Lower lobe of right lung (tissue), 2 donors: ENCODE measurements at regions not wholly inside any gene's neighbourhood (a gene's known extent, or its start where the extent isn't known, plus 50 kb on each side); places are given as distances from the start of the nearest gene placed in this dataset.

ENCODE experiments used
- ATAC-seq, 2 donors: fragments of 200-7000 bp; cut with Tn5 transposase; one replicate each; pipeline ENCODE4 v1.9.1; 2020 to 2022; ENCODE audit warnings: mild to moderate bottlenecking in 2 of 2, moderate library complexity in 2 of 2
- DNase-seq: peaks from one replicate; pipeline ENCODE4 v3.0.0-alpha.2; 2020
- H3K27ac ChIP-seq: fragments of 200-600 bp; one replicate; pipeline ENCODE4 v1.8.0; 2022
- H3K27me3 ChIP-seq: fragments of 200-600 bp; one replicate; pipeline ENCODE4 v1.8.0; 2022; ENCODE audit warnings: low read depth
- H3K36me3 ChIP-seq: fragments of 200-600 bp; one replicate; pipeline ENCODE4 v1.8.0; 2022; ENCODE audit warnings: mild to moderate bottlenecking
- H3K4me1 ChIP-seq: fragments of 200-600 bp; one replicate; pipeline ENCODE4 v1.8.0; 2022
- H3K4me3 ChIP-seq: fragments of 200-600 bp; one replicate; pipeline ENCODE4 v1.8.0; 2022; ENCODE audit warnings: mild to moderate bottlenecking
- H3K9me3 ChIP-seq: fragments of 200-600 bp; one replicate; pipeline ENCODE4 v1.8.0; 2022
- intact Hi-C: fragments of 100-400 bp; cut with DNase I; formaldehyde crosslinking; loops from one replicate; pipeline ENCODE4 v1.11.0; 2022
- TF ChIP-seq, protein P1 (sequence below): fragments of 200-600 bp; IDR thresholded peaks from one replicate; pipeline ENCODE4 v1.8.0; 2022; ENCODE audit warnings: antibody characterized with exemption, mild to moderate bottlenecking
- donor health status: DM: no; HTN: yes; CAD: no; lungs with severe emphysema.

DNA sequence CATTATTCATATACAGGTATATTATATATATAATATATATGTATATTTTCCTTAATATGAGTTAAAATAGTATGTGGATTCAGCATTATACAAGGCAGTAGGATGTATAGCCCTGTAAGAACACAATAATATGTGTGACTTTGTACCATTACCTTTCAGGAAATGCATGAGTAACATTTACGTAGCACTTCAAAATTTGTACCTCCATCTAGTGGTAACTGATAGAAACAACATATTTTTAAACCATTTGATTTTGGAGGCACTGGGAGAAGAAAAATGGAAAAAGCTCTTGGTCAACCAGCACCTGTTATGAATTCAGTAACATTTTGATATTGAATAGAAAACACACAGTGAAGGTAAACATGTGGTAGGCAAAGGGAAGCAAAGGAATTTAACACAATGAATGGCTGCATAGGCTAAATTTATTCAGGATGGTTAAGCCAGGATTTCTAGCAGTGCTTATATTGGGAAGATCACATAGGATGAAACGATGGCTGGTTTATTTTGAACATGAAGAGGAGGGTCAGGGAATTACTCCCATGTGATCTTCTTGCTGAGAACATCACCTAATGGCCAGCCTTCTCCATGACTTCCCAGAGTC, 565.5 kb downstream of the CCDC85A start:
- intact Hi-C loops = no loop called here
- Histone ChIP-seq H3K9me3 (no peaks in the 10 kb centered on the region), H3K27me3 (no peaks in the 10 kb centered on the region), H3K4me3 (no peak overlapping the region), H3K4me1 (no peaks in the 10 kb centered on the region), H3K36me3 (no peaks in the 10 kb centered on the region), H3K27ac (no peak overlapping the region)
- DNase-seq (no peak), ATAC-seq (peak in 1 of 2 donors; percentile 55)
- TF ChIP-seq, protein P1, sequence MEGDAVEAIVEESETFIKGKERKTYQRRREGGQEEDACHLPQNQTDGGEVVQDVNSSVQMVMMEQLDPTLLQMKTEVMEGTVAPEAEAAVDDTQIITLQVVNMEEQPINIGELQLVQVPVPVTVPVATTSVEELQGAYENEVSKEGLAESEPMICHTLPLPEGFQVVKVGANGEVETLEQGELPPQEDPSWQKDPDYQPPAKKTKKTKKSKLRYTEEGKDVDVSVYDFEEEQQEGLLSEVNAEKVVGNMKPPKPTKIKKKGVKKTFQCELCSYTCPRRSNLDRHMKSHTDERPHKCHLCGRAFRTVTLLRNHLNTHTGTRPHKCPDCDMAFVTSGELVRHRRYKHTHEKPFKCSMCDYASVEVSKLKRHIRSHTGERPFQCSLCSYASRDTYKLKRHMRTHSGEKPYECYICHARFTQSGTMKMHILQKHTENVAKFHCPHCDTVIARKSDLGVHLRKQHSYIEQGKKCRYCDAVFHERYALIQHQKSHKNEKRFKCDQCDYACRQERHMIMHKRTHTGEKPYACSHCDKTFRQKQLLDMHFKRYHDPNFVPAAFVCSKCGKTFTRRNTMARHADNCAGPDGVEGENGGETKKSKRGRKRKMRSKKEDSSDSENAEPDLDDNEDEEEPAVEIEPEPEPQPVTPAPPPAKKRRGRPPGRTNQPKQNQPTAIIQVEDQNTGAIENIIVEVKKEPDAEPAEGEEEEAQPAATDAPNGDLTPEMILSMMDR = peak; percentile 45

DNA sequence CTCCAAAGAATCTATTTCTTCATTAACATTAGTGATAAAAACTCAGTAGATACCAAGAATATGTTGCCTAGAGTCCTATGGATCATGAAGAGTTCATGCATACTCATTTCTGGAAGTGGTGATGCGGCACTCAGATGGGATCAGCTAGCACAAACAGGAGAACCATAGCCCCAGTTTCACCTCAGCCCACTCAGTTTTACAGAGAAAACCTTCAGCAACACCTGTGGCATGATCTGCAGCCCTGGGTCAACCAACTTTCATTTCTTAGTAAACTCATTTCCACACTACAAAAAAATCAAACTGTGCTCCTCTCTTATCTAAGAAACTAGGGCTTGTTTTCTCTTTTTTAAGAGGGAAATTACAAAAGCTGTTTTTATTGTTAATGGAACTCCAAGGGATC, 569.4 kb downstream of the CCDC85A start:
- Histone ChIP-seq H3K9me3 (no peaks in the 10 kb centered on the region), H3K36me3 (no peaks in the 10 kb centered on the region), H3K4me1 (no peaks in the 10 kb centered on the region), H3K27me3 (no peaks in the 10 kb centered on the region), H3K27ac (no peak overlapping the region), H3K4me3 (no peak overlapping the region)
- intact Hi-C loops = no loop called here
- DNase-seq (no peak), ATAC-seq (no peak)
- TF ChIP-seq, protein P1 = no peak

DNA sequence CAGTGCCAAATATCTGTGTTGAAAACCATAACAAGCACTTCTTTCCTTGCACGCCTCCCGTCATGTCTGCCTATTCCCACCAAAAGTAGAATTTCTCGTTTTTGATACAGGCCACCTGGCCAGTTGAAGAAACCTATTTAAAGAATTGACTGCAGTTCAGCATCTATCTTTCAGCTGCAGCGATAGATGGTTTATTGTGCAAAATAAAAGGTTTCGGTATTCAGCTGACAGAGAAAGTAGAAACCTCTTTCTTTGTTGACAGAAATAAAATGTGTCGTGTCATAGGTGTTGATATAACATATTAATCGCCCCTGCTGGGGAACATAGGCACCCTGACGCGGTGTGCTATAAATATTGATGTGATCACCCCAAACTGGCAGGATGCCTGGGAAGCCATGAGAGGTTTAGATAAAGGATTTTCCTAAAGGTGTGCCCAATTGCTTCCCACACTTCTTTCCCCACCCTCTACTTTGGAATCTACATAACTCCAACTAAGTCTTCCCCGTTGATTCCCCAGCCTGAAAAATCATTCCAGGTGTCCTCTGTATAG, 570.4 kb downstream of the CCDC85A start:
- intact Hi-C loops = no loop called here
- Histone ChIP-seq H3K27me3 (no peaks in the 10 kb centered on the region), H3K4me1 (no peaks in the 10 kb centered on the region), H3K27ac (no peak overlapping the region), H3K36me3 (no peaks in the 10 kb centered on the region), H3K4me3 (no peak overlapping the region), H3K9me3 (no peaks in the 10 kb centered on the region)
- DNase-seq (no peak), ATAC-seq (no peak)
- TF ChIP-seq, protein P1 = no peak

DNA sequence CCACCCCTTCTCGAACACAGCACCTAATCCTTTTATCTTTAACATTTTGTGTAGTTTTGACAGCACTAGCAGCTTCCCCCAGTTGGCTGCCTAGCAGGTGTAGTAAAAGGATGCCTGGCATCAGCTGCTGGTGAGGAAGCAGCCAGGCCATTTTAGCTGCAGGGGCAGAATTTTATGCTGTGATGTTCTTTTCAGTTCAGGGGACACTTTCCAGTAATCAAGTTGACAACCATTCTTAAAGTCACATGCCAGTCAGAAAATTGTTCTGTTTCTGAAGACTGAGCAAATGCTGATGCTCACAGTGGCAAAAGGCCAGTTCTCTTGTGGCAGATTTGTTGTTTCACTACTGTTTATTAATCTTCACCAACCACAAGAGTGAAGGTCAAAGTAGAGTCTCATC, 570.8 kb downstream of the CCDC85A start:
- ATAC-seq (no peak), DNase-seq (no peak)
- no peaks in the 10 kb centered on the region for H3K36me3 ChIP-seq
- H3K27ac ChIP-seq = no peak overlapping the region
- intact Hi-C loops = no loop called here
- TF ChIP-seq, protein P1 = no peak
- no peaks in the 10 kb centered on the region for H3K4me1 ChIP-seq
- no peaks in the 10 kb centered on the region for H3K27me3 ChIP-seq
- H3K9me3 ChIP-seq = no peaks in the 10 kb centered on the region
- no peak overlapping the region for H3K4me3 ChIP-seq

DNA sequence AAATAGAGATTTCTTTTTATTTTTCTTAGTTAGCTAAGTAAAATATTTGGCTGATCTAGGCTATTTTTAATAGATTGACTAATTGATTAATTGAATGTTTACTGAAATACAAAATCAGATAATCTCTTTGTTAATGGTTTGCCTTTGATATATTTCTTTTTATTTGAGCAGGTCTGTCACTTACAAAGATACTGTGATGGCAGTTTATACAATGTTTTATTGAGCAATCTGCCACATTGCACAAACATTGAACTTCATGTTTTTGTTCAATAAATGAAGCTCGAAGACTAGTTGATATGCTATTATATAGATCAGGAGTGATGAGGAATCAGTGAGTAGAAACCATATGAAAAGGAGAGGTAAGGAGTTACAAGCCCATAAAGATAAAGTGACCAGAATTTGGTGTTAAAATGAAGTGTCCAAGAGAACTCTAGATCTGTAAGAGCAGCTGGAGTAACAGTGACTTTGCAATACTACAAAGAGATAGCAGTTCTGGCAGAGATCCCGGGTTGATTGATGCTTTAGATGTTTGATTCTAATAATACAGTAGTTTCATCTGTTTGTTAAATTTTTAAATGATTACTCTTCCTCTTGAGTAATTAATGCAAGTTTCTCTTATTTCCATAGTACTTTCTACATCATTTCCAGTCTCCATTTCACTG, 574.2 kb downstream of the CCDC85A start:
- Histone ChIP-seq H3K27me3 (no peaks in the 10 kb centered on the region), H3K36me3 (no peaks in the 10 kb centered on the region), H3K27ac (no peak overlapping the region), H3K4me3 (no peak overlapping the region), H3K9me3 (no peaks in the 10 kb centered on the region), H3K4me1 (no peaks in the 10 kb centered on the region)
- TF ChIP-seq, protein P1 = no peak
- ATAC-seq = no peak
- DNase-seq = no peak
- intact Hi-C loops = no loop called here
